H1 (cell line): ENCODE measurements at regions not wholly inside any gene's neighbourhood (a gene's known extent, or its start where the extent isn't known, plus 50 kb on each side); places are given as distances from the start of the nearest gene placed in this dataset.

Experiments used
- CHD1 ChIP-seq: IDR thresholded peaks from 2 replicates; pipeline ENCODE4 v1.6.1; 2012; ENCODE audit warnings: low read depth, low read length, improper control_type of control experiment
- GTF2F1 ChIP-seq: IDR thresholded peaks from 2 replicates; pipeline ENCODE4 v1.6.1; 2012; ENCODE audit warnings: low read depth, low read length, improper control_type of control experiment, borderline replicate concordance
- JUND ChIP-seq: IDR thresholded peaks from 2 replicates; pipeline ENCODE4 v1.6.1; 2011; ENCODE audit warnings: mild to moderate bottlenecking, improper control_type of control experiment, low read length
- RBBP5 ChIP-seq: IDR thresholded peaks from 2 replicates; pipeline ENCODE4 v1.7.1; 2012; ENCODE audit warnings: low read depth, mild to moderate bottlenecking, inconsistent platforms, low read length, moderate library complexity, borderline replicate concordance
- TBP ChIP-seq: IDR thresholded peaks from 2 replicates; pipeline ENCODE4 v1.6.1; 2011; ENCODE audit warnings: low read depth, low read length, improper control_type of control experiment

DNA sequence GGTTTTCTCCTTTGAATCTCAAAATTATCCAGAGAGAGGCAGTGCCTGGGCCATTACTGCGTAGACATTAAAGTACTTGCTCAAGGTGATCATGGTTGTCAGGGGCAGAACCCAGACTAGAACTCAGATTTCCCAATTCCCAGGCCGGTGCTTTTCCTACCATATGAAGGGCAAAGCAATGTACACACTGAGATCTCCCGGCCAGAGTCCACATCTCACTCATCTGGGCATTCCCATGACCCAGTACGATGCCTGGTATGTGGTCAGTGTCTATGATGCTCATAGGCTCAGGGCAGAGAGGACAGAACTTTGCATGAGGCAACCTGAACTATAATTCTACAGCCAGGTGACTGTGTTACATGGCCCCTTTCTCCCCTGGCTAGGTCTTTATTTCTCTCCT is 531.4 kb downstream of the TDRD15 start (continued):
- TF ChIP-seq GTF2F1 (no peak), TBP (no peak), RBBP5 (no peak), JUND (no peak), CHD1 (no peak)
